GM10266 (cell line): ENCODE measurements at regions not wholly inside any gene's neighbourhood (a gene's known extent, or its start where the extent isn't known, plus 50 kb on each side); places are given as distances from the start of the nearest gene placed in this dataset.
"Not testable (repeated sequence)": the region's sequence is repeated elsewhere in the genome, so short reads cannot be mapped to it uniquely, and the experiment has no call there.

Experiments used
- DNase-seq: peaks from one replicate; pipeline ENCODE4 v3.0.0; 2012; ENCODE audit errors: extremely low spot score
- TF ChIP-seq, protein P1 (sequence below): IDR thresholded peaks from 2 replicates; pipeline ENCODE4 v1.5.1; 2012; ENCODE audit warnings: mild to moderate bottlenecking, low read depth; ENCODE audit not compliant: control insufficient read depth, insufficient read depth; ENCODE audit errors: missing control alignments

GRCh38 chr3:5047764-5048419 lies 68.7 kb downstream of the BHLHE40 start:
- DNase-seq = no peak
- TF ChIP-seq, protein P1, sequence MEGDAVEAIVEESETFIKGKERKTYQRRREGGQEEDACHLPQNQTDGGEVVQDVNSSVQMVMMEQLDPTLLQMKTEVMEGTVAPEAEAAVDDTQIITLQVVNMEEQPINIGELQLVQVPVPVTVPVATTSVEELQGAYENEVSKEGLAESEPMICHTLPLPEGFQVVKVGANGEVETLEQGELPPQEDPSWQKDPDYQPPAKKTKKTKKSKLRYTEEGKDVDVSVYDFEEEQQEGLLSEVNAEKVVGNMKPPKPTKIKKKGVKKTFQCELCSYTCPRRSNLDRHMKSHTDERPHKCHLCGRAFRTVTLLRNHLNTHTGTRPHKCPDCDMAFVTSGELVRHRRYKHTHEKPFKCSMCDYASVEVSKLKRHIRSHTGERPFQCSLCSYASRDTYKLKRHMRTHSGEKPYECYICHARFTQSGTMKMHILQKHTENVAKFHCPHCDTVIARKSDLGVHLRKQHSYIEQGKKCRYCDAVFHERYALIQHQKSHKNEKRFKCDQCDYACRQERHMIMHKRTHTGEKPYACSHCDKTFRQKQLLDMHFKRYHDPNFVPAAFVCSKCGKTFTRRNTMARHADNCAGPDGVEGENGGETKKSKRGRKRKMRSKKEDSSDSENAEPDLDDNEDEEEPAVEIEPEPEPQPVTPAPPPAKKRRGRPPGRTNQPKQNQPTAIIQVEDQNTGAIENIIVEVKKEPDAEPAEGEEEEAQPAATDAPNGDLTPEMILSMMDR = no peak

DNA sequence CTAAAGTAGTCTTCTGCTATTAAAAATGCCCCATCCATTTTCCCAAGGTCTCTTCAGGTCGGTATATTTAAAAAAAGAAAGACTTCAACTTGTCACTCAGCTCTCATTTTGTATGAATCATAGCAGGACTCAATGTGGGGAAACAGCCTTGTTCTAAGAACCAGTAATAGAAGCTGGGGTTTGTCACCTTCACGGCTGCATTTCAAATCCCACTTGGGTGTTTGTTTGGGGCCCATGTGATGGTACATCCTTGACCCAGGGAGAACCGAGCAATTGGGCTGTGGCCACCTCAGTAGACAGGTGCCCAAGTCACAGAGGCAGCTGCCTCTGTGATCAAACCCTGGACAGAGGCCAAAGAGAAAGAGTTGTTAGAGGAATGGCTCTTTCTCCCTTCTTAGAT lies 70.3 kb upstream of the ARL8B start:
- DNase-seq = peak; percentile 43
- TF ChIP-seq, protein P1 = no peak

DNA sequence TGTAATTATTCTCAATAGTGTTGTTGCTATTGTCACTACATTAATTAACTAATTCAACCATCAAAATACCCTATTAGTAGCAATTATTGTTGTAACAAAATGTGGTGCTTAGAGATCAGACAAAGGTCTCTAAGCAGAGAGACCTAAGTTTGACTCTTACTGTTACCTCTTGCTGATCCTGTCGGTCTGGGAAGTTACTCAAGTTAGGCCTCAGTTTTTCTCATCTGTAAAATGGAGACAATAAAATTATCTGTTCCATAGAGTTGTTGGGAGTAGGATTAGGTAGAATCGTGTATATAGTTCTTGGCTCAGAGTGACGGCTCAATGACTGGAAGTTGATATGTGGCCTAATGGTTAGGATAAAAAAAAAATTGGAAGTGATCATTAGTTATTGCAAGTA lies 69.8 kb upstream of the ARL8B start:
- DNase-seq = no peak
- TF ChIP-seq, protein P1 = no peak

DNA sequence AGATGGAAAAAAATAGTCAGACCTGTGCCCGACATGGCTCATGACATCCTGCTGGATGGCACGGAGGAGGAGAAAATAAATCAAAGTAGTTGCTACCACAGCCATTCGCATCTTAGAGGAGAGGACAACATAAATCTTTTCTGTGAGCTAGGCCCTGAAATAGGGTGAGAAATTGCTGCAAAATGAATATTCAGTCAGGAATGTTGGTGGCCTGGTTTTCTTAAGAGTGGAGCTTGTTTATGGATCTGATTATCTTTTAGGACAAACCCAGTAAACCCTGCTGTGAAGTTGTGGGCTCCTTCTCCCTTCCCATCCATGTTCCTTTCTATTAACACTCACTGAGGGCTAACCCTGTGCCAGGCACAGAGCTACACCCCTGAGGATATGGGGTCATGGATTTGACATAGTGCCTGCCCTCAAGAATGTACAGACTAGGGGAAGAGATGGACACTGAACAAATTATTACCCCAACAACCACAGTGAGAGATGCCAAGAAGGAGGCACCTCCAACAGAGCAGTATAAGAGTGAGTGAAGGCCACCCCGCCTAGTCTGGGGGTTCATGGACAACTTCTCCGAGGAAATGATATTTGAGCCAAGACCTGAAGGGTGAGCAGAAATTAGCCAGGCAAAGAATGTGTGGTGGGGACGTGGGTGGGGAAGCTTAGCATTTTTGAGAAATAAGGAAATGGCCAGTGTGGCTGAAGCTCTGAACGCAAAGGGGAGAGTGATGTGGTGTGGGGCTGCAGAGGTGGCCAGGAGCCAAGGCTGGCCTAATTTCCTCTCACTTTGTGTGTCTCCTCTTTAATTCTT lies 68.9 kb upstream of the ARL8B start:
- TF ChIP-seq, protein P1 = no peak
- no peak for DNase-seq

GRCh38 chr3:5054098-5054497 lies 68.0 kb upstream of the ARL8B start:
- TF ChIP-seq, protein P1 = no peak
- DNase-seq = no peak

DNA sequence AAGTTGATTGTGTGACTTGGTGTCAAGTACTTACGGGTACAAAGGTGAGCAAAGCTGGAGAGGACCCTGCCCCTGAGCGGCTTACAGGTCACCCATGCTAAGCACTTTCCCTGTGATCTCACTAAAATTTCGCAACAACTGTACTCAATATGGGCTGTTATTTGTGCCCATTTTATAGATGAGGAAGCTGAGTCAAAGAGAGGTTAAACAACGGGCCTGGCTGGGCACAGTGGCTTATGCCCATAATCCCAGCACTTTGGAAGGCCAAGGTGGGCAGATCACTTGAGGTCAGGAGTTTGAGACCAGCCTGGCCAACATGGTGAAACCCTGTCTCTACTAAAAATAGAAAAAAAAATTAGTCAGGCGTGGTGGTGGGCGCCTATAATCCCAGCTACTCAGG lies 67.5 kb upstream of the ARL8B start:
- not testable (repeated sequence) for DNase-seq

DNA sequence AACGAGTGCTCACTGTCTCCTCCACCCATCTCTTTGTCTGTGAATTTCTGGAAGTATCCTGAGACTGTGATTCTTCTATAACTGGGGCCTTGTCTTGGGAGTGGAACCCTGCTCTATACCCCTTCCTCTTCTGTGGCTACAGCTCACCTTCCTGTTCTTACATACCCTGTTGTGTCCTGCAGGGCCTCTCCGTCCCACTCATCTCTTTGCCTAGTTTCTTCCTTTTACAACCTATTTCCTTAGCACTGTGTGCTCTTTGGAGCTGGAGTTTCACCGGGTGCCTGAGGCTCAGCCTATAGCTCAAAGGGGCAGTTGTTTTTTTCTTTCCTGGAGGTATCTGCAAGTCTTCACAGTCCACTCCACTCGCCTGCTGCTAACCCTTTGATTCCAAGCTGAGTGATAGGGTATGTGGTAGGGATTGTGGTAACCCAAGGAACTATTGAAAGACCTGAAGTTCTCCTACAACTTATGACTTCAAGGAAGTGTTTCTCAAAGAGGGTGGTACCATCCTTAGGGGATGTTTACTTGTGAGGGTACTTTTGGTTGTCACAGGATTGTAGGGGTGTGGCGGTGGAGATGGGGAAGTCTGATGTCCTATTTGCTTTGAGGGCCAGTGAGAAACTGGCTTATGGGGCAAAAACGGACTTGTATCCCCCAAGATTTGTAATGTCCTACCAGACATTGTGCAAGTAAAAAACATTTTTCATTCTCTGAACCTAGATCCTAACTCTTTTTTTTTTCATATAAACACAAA lies 66.6 kb upstream of the ARL8B start:
- TF ChIP-seq, protein P1 = no peak
- DNase-seq = no peak
